Sigmoid colon (tissue), 6 donors: ENCODE measurements at regions not wholly inside any gene's neighbourhood (a gene's known extent, or its start where the extent isn't known, plus 50 kb on each side); places are given as distances from the start of the nearest gene placed in this dataset.

ENCODE experiments used
- DNase-seq: peaks from one replicate; pipeline ENCODE4 v3.0.0-alpha.2; 2019
- H3K27ac ChIP-seq, 4 donors: fragments of 200-600 bp; sonication (generic); one replicate each; pipeline ENCODE4 v1.5.1; 2016 to 2019; ENCODE audit warnings: mild to moderate bottlenecking in 1 of 4
- H3K27me3 ChIP-seq, 3 donors: fragments of 200-600 bp; sonication (generic); one replicate each; pipeline ENCODE4 v1.5.1; 2019; ENCODE audit warnings: mild to moderate bottlenecking in 1 of 3
- H3K36me3 ChIP-seq, 4 donors: fragments of 200-600 bp; sonication (generic); one replicate each; pipeline ENCODE4 v1.5.1; 2016 to 2019
- H3K4me1 ChIP-seq, 4 donors: fragments of 200-600 bp; sonication (generic); one replicate each; pipeline ENCODE4 v1.5.1; 2017 to 2019
- H3K4me3 ChIP-seq, 4 donors: fragments of 200-600 bp; sonication (generic); one replicate each; pipeline ENCODE4 v1.5.1; 2017 to 2019; ENCODE audit warnings: mild to moderate bottlenecking in 2 of 4, moderate library complexity in 1 of 4
- H3K9me3 ChIP-seq, 4 donors: fragments of 200-600 bp in 3 of 4; sonication (generic) in 3 of 4; one replicate each; pipeline versions ENCODE4 v1.5.1 to v1.6.1; 2013 to 2019
- EP300 ChIP-seq, 4 donors: sonication (generic); formaldehyde crosslinking; IDR thresholded peaks; one replicate each; pipeline ENCODE4 v1.6.1; 2017; ENCODE audit warnings: antibody characterized with exemption in 4 of 4
- POLR2A ChIP-seq, 2 donors: fragments of 450-650 bp; IDR thresholded peaks; one replicate each; pipeline ENCODE4 v1.6.1; 2016; ENCODE audit warnings: antibody characterized with exemption in 2 of 2, mild to moderate bottlenecking in 2 of 2, moderate library complexity in 2 of 2
- POLR2AphosphoS5 ChIP-seq, 4 donors: sonication (generic); formaldehyde crosslinking; IDR thresholded peaks; one replicate each; pipeline ENCODE4 v1.6.1; 2017; ENCODE audit warnings: antibody characterized with exemption in 4 of 4
- WGBS, 2 donors: extraction: QIAGEN DNeasy Blood & Tissue Kit; methylation state at CpG; one replicate each; pipeline ENCODE4 v1.1.7; 2013; 5-methylcytosine and 5-hydroxymethylcytosine counted together
- intact Hi-C: fragments of 100-400 bp; cut with DNase I; formaldehyde crosslinking; loops from one replicate; pipeline ENCODE4 v1.15.1; 2023
- TF ChIP-seq, protein P1 (sequence below), 4 experiments: fragments of 450-650 bp in 3 of 4; fragments of 200-600 bp in 1 of 4; IDR thresholded peaks; one replicate each; pipeline ENCODE4 v1.5.1; 2016 to 2019; ENCODE audit warnings: antibody characterized with exemption in 4 of 4, mild to moderate bottlenecking in 3 of 4, moderate library complexity in 2 of 4
- donor health status: healthy with polysubstance abuse.
- donor health status: healthy.

DNA sequence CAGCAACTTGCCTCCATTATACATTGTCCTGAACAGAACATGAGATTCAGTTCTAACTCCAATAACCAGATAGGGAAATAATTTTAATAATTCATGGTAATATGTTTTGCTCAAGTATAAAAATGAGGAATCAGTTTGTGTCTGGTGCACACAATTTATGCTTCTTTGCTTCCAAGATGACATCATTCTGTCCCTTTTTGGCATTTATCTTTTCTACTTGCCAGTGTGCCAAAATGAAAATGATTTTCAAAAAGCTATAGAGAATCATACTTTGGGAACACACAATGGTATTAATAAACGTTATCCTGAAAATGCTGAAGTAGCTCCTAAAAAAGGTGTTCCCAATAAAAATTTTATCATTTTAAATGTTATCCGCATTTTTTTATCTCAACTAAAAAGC is 519.0 kb downstream of the CAAP1 start:
- H3K4me1 ChIP-seq: no peaks in the 10 kb centered on the region
- H3K9me3 ChIP-seq: no peaks in the 10 kb centered on the region
- no peak for DNase-seq
- no peaks in the 10 kb centered on the region for H3K36me3 ChIP-seq
- H3K4me3 ChIP-seq: no peak overlapping the region
- H3K27ac ChIP-seq: no peak overlapping the region
- WGBS, 2 donors: 87 to 88% methylated on average over 2 of the region's 2 CpGs
- TF ChIP-seq, protein P1, sequence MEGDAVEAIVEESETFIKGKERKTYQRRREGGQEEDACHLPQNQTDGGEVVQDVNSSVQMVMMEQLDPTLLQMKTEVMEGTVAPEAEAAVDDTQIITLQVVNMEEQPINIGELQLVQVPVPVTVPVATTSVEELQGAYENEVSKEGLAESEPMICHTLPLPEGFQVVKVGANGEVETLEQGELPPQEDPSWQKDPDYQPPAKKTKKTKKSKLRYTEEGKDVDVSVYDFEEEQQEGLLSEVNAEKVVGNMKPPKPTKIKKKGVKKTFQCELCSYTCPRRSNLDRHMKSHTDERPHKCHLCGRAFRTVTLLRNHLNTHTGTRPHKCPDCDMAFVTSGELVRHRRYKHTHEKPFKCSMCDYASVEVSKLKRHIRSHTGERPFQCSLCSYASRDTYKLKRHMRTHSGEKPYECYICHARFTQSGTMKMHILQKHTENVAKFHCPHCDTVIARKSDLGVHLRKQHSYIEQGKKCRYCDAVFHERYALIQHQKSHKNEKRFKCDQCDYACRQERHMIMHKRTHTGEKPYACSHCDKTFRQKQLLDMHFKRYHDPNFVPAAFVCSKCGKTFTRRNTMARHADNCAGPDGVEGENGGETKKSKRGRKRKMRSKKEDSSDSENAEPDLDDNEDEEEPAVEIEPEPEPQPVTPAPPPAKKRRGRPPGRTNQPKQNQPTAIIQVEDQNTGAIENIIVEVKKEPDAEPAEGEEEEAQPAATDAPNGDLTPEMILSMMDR (IDR thresholded peaks at IDR 0.05): no peak
- TF ChIP-seq POLR2AphosphoS5 (IDR thresholded peaks at IDR 0.05): no peak
- TF ChIP-seq POLR2A (IDR thresholded peaks at IDR 0.05): no peak
- no peak for TF ChIP-seq EP300 (IDR thresholded peaks at IDR 0.05)
- intact Hi-C loops: no loop called here
- H3K27me3 ChIP-seq: no peaks in the 10 kb centered on the region

DNA sequence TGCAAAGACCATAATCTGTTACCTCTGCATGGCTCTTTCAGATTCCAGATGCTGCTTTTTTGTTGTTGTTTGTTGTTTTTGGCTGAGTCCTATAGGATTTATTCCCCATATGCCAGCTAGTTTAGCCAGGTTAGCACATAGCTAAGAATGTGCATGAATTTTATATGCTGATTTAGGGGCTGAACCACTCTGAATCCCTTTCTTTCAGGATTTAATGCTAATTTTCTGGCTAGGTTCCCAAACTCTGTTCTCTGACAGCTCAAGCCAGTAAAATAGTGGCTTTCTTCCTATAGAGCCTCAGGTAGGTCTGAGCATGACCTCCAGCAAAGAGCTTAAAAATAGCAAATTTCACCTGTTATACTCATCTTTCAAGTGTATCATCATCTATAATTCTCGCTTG is 521.4 kb downstream of the CAAP1 start:
- no peak for TF ChIP-seq EP300 (IDR thresholded peaks at IDR 0.05)
- TF ChIP-seq POLR2AphosphoS5 (IDR thresholded peaks at IDR 0.05): no peak
- TF ChIP-seq, protein P1 (IDR thresholded peaks at IDR 0.05): no peak
- no peak for TF ChIP-seq POLR2A (IDR thresholded peaks at IDR 0.05)
- Histone ChIP-seq H3K4me3 (no peak overlapping the region), H3K27ac (no peak overlapping the region), H3K36me3 (no peaks in the 10 kb centered on the region), H3K27me3 (no peaks in the 10 kb centered on the region), H3K9me3 (no peaks in the 10 kb centered on the region), H3K4me1 (no peaks in the 10 kb centered on the region)
- 85 to 88% methylated on average over 1 of the region's 1 CpG for WGBS, 2 donors
- DNase-seq: no peak
- intact Hi-C loops: no loop called here

DNA sequence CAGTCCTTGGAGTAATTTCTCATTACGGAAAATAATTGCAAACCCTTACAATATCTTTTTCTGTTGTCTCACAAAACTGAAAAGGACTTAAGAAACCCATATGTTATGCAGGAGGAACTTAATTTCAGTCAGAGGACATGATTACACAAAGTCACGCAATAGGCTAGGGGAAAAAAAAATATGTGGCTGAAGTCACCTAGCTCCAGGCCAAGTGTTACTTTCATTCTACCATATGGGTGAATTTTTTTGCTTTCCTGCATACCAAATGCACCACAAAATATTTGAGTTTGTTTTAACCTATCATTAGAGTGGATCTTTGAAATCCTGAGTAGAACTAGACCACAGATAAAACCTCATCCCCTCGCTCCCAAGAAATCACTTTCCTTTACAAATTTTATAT is 523.5 kb downstream of the CAAP1 start:
- DNase-seq: no peak
- H3K9me3 ChIP-seq: no peaks in the 10 kb centered on the region
- no peaks in the 10 kb centered on the region for H3K4me1 ChIP-seq
- 92 to 93% methylated on average over 3 of the region's 3 CpGs for WGBS, 2 donors
- no peaks in the 10 kb centered on the region for H3K36me3 ChIP-seq
- intact Hi-C loops: no loop called here
- H3K27me3 ChIP-seq: no peaks in the 10 kb centered on the region
- TF ChIP-seq POLR2AphosphoS5 (IDR thresholded peaks at IDR 0.05) (no peak), POLR2A (IDR thresholded peaks at IDR 0.05) (no peak), EP300 (IDR thresholded peaks at IDR 0.05) (no peak)
- TF ChIP-seq, protein P1 (IDR thresholded peaks at IDR 0.05): no peak
- no peak overlapping the region for H3K4me3 ChIP-seq
- H3K27ac ChIP-seq: no peak overlapping the region

DNA sequence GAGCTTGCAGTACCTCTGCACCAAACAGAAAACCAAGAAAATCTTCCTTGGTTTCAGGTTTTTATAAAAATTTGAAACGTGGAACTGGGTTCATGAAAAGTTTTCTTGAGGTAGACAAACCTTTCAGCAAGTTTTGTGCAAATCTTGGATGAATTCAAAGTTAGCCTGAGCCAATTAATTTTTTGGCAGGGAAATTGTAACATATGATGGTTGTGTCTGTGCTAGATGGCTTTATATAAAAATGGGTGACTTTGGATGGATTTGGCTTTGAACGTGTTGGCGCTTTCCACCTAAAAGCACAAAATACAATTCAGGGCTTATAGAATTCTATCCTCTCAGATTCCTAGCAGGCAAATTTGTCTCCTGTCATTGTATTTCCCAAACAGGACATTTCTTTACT is 524.4 kb downstream of the CAAP1 start:
- Histone ChIP-seq H3K4me1 (no peaks in the 10 kb centered on the region), H3K4me3 (no peak overlapping the region), H3K9me3 (no peaks in the 10 kb centered on the region), H3K36me3 (no peaks in the 10 kb centered on the region), H3K27ac (no peak overlapping the region), H3K27me3 (no peaks in the 10 kb centered on the region)
- no peak for TF ChIP-seq POLR2AphosphoS5 (IDR thresholded peaks at IDR 0.05)
- TF ChIP-seq, protein P1 (IDR thresholded peaks at IDR 0.05): no peak
- no peak for TF ChIP-seq EP300 (IDR thresholded peaks at IDR 0.05)
- no peak for TF ChIP-seq POLR2A (IDR thresholded peaks at IDR 0.05)
- 69 to 78% methylated on average over 3 of the region's 3 CpGs for WGBS, 2 donors
- DNase-seq: no peak
- intact Hi-C loops: no loop called here

DNA sequence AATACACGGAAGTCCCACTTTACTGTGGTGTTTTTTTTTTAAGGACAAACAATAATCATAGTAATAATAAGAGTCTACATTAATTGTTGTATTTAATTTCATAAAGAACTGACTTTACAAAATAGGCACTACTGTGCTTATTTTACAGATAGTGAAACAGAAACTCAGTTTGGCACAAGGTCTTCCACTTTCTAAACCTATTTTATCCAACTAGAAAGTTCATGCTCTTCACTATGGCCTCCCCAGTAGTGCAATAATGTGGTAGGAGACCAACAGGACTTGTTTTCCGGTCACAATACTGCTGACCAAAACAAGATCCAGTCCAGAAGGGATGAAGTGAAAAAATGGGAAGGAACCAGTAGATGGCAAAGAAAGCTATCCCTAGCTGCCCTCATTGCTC is 531.6 kb downstream of the CAAP1 start:
- no peaks in the 10 kb centered on the region for H3K27me3 ChIP-seq
- H3K4me3 ChIP-seq: no peak overlapping the region
- TF ChIP-seq, protein P1 (IDR thresholded peaks at IDR 0.05): no peak
- no peak for TF ChIP-seq EP300 (IDR thresholded peaks at IDR 0.05)
- TF ChIP-seq POLR2AphosphoS5 (IDR thresholded peaks at IDR 0.05): no peak
- no peak for TF ChIP-seq POLR2A (IDR thresholded peaks at IDR 0.05)
- no peak for DNase-seq
- 84 to 89% methylated on average over 2 of the region's 2 CpGs for WGBS, 2 donors
- H3K27ac ChIP-seq: no peak overlapping the region
- H3K9me3 ChIP-seq: no peaks in the 10 kb centered on the region
- intact Hi-C loops: no loop called here
- H3K4me1 ChIP-seq: no peaks in the 10 kb centered on the region
- H3K36me3 ChIP-seq: no peaks in the 10 kb centered on the region
